ENCODE measurements at regions not wholly inside any gene's neighbourhood (a gene's known extent, or its start where the extent isn't known, plus 50 kb on each side); places are given as distances from the start of the nearest gene placed in this dataset.

GRCh38 chr15:81491414-81492096, 117.5 kb upstream of the TMC3 start:
- TF ChIP-seq CTCF (conservative IDR thresholded peaks at IDR 0.05; ENCODE audit: low read depth, low read length), result no peak
- no peak overlapping the region for H3K4me3 ChIP-seq (ENCODE audit: low read depth, low read length)
- DNase-seq (ENCODE audit: low read depth), result no peak

GRCh38 chr15:81485806-81486205, 111.8 kb upstream of the TMC3 start:
- no peak overlapping the region for H3K4me3 ChIP-seq (ENCODE audit: low read depth, low read length)
- no peak for TF ChIP-seq CTCF (conservative IDR thresholded peaks at IDR 0.05; ENCODE audit: low read depth, low read length)
- DNase-seq (ENCODE audit: low read depth), result no peak

GRCh38 chr15:81484086-81484955, 110.3 kb upstream of the TMC3 start:
- H3K4me3 ChIP-seq (ENCODE audit: low read depth, low read length), result no peak overlapping the region
- no peak for DNase-seq (ENCODE audit: low read depth)
- TF ChIP-seq CTCF (conservative IDR thresholded peaks at IDR 0.05; ENCODE audit: low read depth, low read length), result no peak

GRCh38 chr15:81483496-81483895, 109.5 kb upstream of the TMC3 start:
- no peak for TF ChIP-seq CTCF (conservative IDR thresholded peaks at IDR 0.05; ENCODE audit: low read depth, low read length)
- no peak overlapping the region for H3K4me3 ChIP-seq (ENCODE audit: low read depth, low read length)
- DNase-seq (ENCODE audit: low read depth), result no peak

- H3K4me3 ChIP-seq (ENCODE audit: low read depth, low read length), result no peak overlapping the region
- no peak for DNase-seq (ENCODE audit: low read depth)
- TF ChIP-seq CTCF (conservative IDR thresholded peaks at IDR 0.05; ENCODE audit: low read depth, low read length), result no peak
Measured at GRCh38 chr15:81481346-81481745, 107.3 kb upstream of the TMC3 start.

GRCh38 chr15:81480645-81481053, 106.6 kb upstream of the TMC3 start:
- TF ChIP-seq CTCF (conservative IDR thresholded peaks at IDR 0.05; ENCODE audit: low read depth, low read length), result peak; percentile 67
- DNase-seq (ENCODE audit: low read depth), result peak; percentile 75
- no peak overlapping the region for H3K4me3 ChIP-seq (ENCODE audit: low read depth, low read length)
